ENCODE measurements at regions not wholly inside any gene's neighbourhood (a gene's known extent, or its start where the extent isn't known, plus 50 kb on each side); places are given as distances from the start of the nearest gene placed in this dataset.

DNA sequence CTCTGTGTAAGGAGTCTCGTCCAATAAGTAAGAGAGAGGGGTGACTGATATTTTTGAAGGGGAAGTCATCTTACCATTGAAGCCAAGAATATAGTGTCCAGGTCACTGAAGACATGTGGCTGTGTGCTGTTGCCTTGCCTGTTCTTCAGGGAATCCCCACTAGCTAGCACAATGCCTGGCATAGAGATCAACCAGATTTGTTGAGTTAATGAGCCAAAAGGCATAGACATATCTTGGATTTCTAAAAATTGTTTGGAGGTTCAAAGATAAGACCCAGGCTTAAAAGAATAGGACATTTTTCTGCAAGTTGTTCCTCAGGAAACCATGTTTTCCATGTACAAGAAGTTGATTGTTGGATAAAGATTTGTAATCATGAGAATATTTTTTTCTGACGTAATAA lies 119.3 kb upstream of the DKK2 start:
- ATAC-seq (no peak), DNase-seq (ENCODE audit: extremely low read depth in 1 of 4, low spot score in 3 of 4) (no peak), FAIRE-seq (no peak)
- ChIA-PET CTCF (ENCODE audit: low intra/inter-chr PET ratio) (no interaction called here), POLR2A (no interaction called here)
- 0% methylated on average over 2 of the region's 2 CpGs for WGBS (ENCODE audit: insufficient coverage, low coverage, missing lambda C conversion rate)
- no peaks in the 10 kb centered on the region for H3K36me3 ChIP-seq (ENCODE audit: control insufficient read depth, insufficient read depth, low read length)
- no TSS peak for BruUV-seq (replicated peaks)
- H2AFZ ChIP-seq (ENCODE audit: low read depth, low read length): no peak overlapping the region
- intact Hi-C loops (cut with micrococcal nuclease) (no loop called here), in situ Hi-C loops (cut with MboI) (no loop called here)
- TF ChIP-seq ZNF174 (CRISPR knock-in tag; IDR thresholded peaks at IDR 0.05): no peak
- no peak for TF ChIP-seq POLR2B (IDR thresholded peaks at IDR 0.05; ENCODE audit: low read depth, partially characterized antibody)
- no peak for TF ChIP-seq NR2C1 (IDR thresholded peaks at IDR 0.05)
- TF ChIP-seq NR2C1 (tag; IDR thresholded peaks at IDR 0.05): no peak
- no peak for TF ChIP-seq MIER1 (IDR thresholded peaks at IDR 0.05; ENCODE audit: low read depth)
- TF ChIP-seq NR2F6 (CRISPR knock-in tag; IDR thresholded peaks at IDR 0.05): no peak
- no peak for TF ChIP-seq ZNF551 (CRISPR knock-in tag; IDR thresholded peaks at IDR 0.05)
- TF ChIP-seq KLF1 (tag; IDR thresholded peaks at IDR 0.05): no peak
- no peak for TF ChIP-seq SREBF2 (CRISPR knock-in tag; IDR thresholded peaks at IDR 0.05)
- TF ChIP-seq ZKSCAN3 (CRISPR knock-in tag; IDR thresholded peaks at IDR 0.05): no peak
- TF ChIP-seq, protein P1, sequence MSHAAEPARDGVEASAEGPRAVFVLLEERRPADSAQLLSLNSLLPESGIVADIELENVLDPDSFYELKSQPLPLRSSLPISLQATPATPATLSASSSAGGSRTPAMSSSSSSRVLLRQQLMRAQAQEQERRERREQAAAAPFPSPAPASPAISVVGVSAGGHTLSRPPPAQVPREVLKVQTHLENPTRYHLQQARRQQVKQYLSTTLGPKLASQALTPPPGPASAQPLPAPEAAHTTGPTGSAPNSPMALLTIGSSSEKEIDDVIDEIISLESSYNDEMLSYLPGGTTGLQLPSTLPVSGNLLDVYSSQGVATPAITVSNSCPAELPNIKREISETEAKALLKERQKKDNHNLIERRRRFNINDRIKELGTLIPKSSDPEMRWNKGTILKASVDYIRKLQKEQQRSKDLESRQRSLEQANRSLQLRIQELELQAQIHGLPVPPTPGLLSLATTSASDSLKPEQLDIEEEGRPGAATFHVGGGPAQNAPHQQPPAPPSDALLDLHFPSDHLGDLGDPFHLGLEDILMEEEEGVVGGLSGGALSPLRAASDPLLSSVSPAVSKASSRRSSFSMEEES (CRISPR knock-in tag; IDR thresholded peaks at IDR 0.05): no peak
- no peak for TF ChIP-seq TCF7L2 (IDR thresholded peaks at IDR 0.05; ENCODE audit: low read depth, low read length)
- no peak for TF ChIP-seq DPF2 (IDR thresholded peaks at IDR 0.05)
- no peak for TF ChIP-seq PHTF2 (CRISPR knock-in tag; IDR thresholded peaks at IDR 0.05)
- no peak for TF ChIP-seq ATF1 (CRISPR knock-in tag; IDR thresholded peaks at IDR 0.05)
- no peak for TF ChIP-seq ATF1 (tag; IDR thresholded peaks at IDR 0.05)
- TF ChIP-seq SNRNP70 (optimal IDR thresholded peaks at IDR 0.05; ENCODE audit: low read depth, low read length): no peak
- no peak for TF ChIP-seq STAG1 (CRISPR knock-in tag; IDR thresholded peaks at IDR 0.05; ENCODE audit: borderline replicate concordance)
- no peak for TF ChIP-seq HOXB6 (CRISPR knock-in tag; IDR thresholded peaks at IDR 0.05; ENCODE audit: borderline replicate concordance)
- no peak for TF ChIP-seq SPI1 (IDR thresholded peaks at IDR 0.05; ENCODE audit: borderline replicate concordance, low read depth, low read length)
- no peak for TF ChIP-seq NFE2L1 (tag; IDR thresholded peaks at IDR 0.05; ENCODE audit: borderline replicate concordance, low read depth)
- H3K9ac ChIP-seq (ENCODE audit: insufficient read depth in 1 of 2, low read depth in 2 of 2, low read length in 2 of 2): no peak overlapping the region
- H3K79me2 ChIP-seq (ENCODE audit: control insufficient read depth, insufficient read depth, low read length): no peaks in the 10 kb centered on the region
- no peak overlapping the region for H3K4me3 ChIP-seq
- no peaks in the 10 kb centered on the region for H4K20me1 ChIP-seq (replicated peaks; ENCODE audit: control insufficient read depth, insufficient read depth, low read length)
- H3K27ac ChIP-seq (ENCODE audit: extremely low read depth, low read depth, low read length): no peak overlapping the region
- H3K9me3 ChIP-seq (replicated peaks; ENCODE audit: control insufficient read depth, insufficient read depth, low read depth, low read length): peaks cover 2% of the 10 kb centered on the region; the same call in 1 of the 2 replicates
- no peaks in the 10 kb centered on the region for H3K9me1 ChIP-seq (ENCODE audit: control insufficient read depth, insufficient read depth, low read length)
- H3K4me1 ChIP-seq (replicated peaks in 1 of 2; ENCODE audit: control insufficient read depth in 2 of 2, insufficient read depth in 2 of 2, low read length in 2 of 2): no peaks in the 10 kb centered on the region
- no peaks in the 10 kb centered on the region for H3K27me3 ChIP-seq (ENCODE audit: control insufficient read depth in 2 of 2, insufficient read depth in 2 of 2, low read length in 2 of 2)
- no peak overlapping the region for H3K4me2 ChIP-seq (ENCODE audit: insufficient read depth, low read length)

Data from K562 (cell line).